HUES48 (cell line): ENCODE measurements at regions not wholly inside any gene's neighbourhood (a gene's known extent, or its start where the extent isn't known, plus 50 kb on each side); places are given as distances from the start of the nearest gene placed in this dataset.
"Not testable (repeated sequence)": the region's sequence is repeated elsewhere in the genome, so short reads cannot be mapped to it uniquely, and the experiment has no call there.

Experiments used
- H3K27ac ChIP-seq: one replicate; pipeline ENCODE4 v1.7.0; 2013; ENCODE audit warnings: low read depth, low read length, inconsistent platforms
- H3K27me3 ChIP-seq: 2 replicates; pipeline ENCODE4 v1.6.1; 2013; ENCODE audit warnings: mild to moderate bottlenecking, low read length; ENCODE audit not compliant: control insufficient read depth, insufficient read depth
- H3K36me3 ChIP-seq: 2 replicates; pipeline ENCODE4 v1.6.1; 2013; ENCODE audit warnings: low read length; ENCODE audit not compliant: control insufficient read depth, insufficient read depth
- H3K4me1 ChIP-seq: 2 replicates; pipeline ENCODE4 v1.6.1; 2013; ENCODE audit warnings: mild to moderate bottlenecking, low read length; ENCODE audit not compliant: control insufficient read depth, insufficient read depth
- H3K4me3 ChIP-seq: 2 replicates; pipeline ENCODE4 v1.5.1; 2013; ENCODE audit warnings: mild to moderate bottlenecking, low read depth, low read length
- H3K9ac ChIP-seq: 2 replicates; pipeline ENCODE4 v1.6.1; 2013; ENCODE audit warnings: mild to moderate bottlenecking, low read depth, low read length, moderate library complexity
- H3K9me3 ChIP-seq: 2 replicates; pipeline ENCODE4 v1.6.1; 2013; ENCODE audit warnings: low read length; ENCODE audit not compliant: control insufficient read depth, insufficient read depth

- H3K9ac ChIP-seq: no peak overlapping the region
- peaks cover 8% of the 10 kb centered on the region for H3K4me1 ChIP-seq
- H3K27ac ChIP-seq: no peak overlapping the region
- no peaks in the 10 kb centered on the region for H3K27me3 ChIP-seq
- H3K4me3 ChIP-seq: no peak overlapping the region
- H3K36me3 ChIP-seq: no peaks in the 10 kb centered on the region
- H3K9me3 ChIP-seq: no peaks in the 10 kb centered on the region
These were observed 132.7 kb upstream of the MEX3C start for GRCh38 chr18:51330148-51330547.

GRCh38 chr18:51330739-51331138 is 133.3 kb upstream of the MEX3C start:
- Histone ChIP-seq H3K4me1 (peaks cover 8% of the 10 kb centered on the region), H3K36me3 (no peaks in the 10 kb centered on the region)

GRCh38 chr18:51337406-51337805 is 139.9 kb upstream of the MEX3C start:
- H3K36me3 ChIP-seq: no peaks in the 10 kb centered on the region
- H3K4me1 ChIP-seq: no peaks in the 10 kb centered on the region
- H3K9me3 ChIP-seq: no peaks in the 10 kb centered on the region
- H3K4me3 ChIP-seq: no peak overlapping the region
- H3K27ac ChIP-seq: no peak overlapping the region
- H3K27me3 ChIP-seq: no peaks in the 10 kb centered on the region
- no peak overlapping the region for H3K9ac ChIP-seq

More at GRCh38 chr18:51330739-51331138, 133.3 kb upstream of the MEX3C start:
- H3K9me3 ChIP-seq: no peaks in the 10 kb centered on the region
- no peaks in the 10 kb centered on the region for H3K27me3 ChIP-seq
- H3K27ac ChIP-seq: no peak overlapping the region
- no peak overlapping the region for H3K9ac ChIP-seq
- no peak overlapping the region for H3K4me3 ChIP-seq

DNA sequence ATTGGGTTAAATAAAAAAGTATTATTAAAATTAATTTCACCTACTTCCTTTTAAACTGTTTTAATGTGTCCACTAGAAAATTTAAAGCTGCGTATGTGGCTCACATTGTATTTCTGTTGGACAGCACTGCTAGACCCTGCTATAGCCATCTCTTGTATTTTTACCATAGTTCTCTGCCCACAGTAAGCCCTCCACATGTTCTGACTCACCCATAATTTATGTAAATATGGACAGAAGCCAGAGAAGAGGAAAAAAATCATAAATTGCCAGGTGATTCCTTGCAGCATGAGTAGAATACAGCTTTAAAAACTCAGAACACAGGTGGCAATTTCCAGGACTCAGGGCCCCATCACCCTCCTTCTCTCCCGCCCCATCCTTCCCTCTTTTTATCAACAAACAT is 142.4 kb upstream of the MEX3C start:
- Histone ChIP-seq H3K4me1 (no peaks in the 10 kb centered on the region), H3K9ac (no peak overlapping the region), H3K4me3 (no peak overlapping the region), H3K27me3 (no peaks in the 10 kb centered on the region), H3K27ac (no peak overlapping the region), H3K36me3 (no peaks in the 10 kb centered on the region), H3K9me3 (no peaks in the 10 kb centered on the region)

DNA sequence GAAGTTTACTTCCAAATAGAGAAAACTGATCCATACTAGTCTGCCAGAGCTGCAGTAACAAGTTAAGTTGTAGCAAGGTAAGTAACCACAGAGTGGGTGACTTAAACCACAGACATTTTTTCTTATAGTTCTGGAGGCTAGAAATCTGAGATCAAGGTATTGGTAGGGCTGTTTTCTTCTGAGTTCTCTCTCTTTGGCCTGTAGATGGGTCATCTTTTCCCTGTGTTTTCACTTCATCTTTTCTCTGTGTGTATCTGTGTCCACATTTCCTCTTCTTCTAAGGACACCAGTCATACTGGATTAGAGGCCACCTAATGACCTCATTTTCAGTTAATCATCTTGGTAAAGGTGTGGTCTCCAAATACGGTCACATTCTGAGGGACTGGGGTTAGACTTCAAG is 142.9 kb upstream of the MEX3C start:
- Histone ChIP-seq H3K27me3 (no peaks in the 10 kb centered on the region), H3K36me3 (no peaks in the 10 kb centered on the region), H3K9ac (no peak overlapping the region), H3K9me3 (no peaks in the 10 kb centered on the region), H3K4me1 (no peaks in the 10 kb centered on the region), H3K4me3 (no peak overlapping the region), H3K27ac (no peak overlapping the region)

DNA sequence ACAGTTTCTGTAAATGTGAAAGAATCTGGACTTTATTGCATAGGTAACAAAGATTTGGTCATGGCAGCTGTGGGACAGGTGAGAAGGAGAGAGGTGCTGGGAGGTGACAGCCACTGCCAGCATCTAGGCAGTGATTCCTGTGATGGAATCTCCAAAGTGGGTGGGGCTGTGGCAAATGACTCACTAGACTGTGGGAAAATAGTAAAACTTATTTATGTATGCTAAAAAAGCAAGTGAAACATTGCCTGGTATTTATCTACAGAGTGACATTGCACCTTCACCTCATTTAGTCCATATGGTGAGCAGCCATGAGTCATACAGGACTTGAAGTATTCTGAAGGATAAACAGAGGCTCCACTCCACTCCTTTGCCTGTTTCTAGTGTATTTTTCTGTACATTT is 145.3 kb upstream of the MEX3C start:
- no peaks in the 10 kb centered on the region for H3K36me3 ChIP-seq
- no peak overlapping the region for H3K4me3 ChIP-seq
- H3K9ac ChIP-seq: no peak overlapping the region
- no peaks in the 10 kb centered on the region for H3K4me1 ChIP-seq
- H3K9me3 ChIP-seq: no peaks in the 10 kb centered on the region
- no peak overlapping the region for H3K27ac ChIP-seq
- no peaks in the 10 kb centered on the region for H3K27me3 ChIP-seq

GRCh38 chr18:51345848-51346391 is 148.4 kb upstream of the MEX3C start:
- Histone ChIP-seq H3K9ac (no peak overlapping the region), H3K27ac (no peak overlapping the region), H3K36me3 (no peaks in the 10 kb centered on the region), H3K4me1 (peaks cover 7% of the 10 kb centered on the region), H3K9me3 (no peaks in the 10 kb centered on the region), H3K27me3 (no peaks in the 10 kb centered on the region), H3K4me3 (no peak overlapping the region)

DNA sequence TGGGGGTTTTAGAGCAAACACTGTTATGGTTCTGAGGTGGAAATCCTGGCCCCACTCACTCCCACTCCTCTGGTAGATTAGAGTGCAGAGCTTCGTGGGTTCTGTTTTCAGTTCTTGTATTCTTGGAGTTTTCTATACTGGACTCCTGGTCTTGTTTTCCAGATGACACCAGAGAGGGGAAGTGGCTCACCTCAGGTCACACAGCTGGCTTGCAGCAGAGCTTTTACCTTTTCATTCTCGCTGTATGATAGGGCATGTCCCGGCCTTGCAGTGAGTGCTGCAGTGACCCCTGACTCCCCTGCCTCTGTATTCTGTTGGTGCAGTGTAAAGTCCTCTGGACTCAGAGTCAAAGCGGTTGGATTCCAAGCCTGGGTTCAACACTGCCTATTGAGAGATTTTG is 148.9 kb upstream of the MEX3C start:
- Histone ChIP-seq H3K27me3 (no peaks in the 10 kb centered on the region), H3K4me1 (peaks cover 7% of the 10 kb centered on the region), H3K4me3 (no peak overlapping the region), H3K36me3 (no peaks in the 10 kb centered on the region), H3K27ac (no peak overlapping the region), H3K9me3 (no peaks in the 10 kb centered on the region), H3K9ac (no peak overlapping the region)

DNA sequence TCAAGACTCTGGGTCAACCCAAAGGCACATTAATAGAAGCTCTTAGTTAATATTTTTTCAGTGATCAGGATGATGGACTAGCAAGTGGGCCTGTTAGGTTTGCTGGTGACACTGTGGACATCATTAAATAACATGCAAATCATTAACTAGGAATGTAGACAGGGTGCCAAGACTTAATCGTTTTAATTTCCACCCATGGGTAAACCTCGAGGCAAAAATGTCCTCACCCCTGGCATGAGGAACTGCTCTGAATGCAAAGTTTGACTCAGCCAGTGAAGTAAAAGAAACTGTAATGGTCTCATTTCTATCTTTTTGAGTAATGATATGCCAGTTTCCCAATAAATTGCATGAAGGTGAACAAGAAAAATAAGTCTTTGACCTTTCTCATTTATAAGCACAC is 152.6 kb upstream of the MEX3C start:
- Histone ChIP-seq H3K9me3 (no peaks in the 10 kb centered on the region), H3K27me3 (no peaks in the 10 kb centered on the region), H3K36me3 (no peaks in the 10 kb centered on the region), H3K4me1 (peaks cover 7% of the 10 kb centered on the region), H3K9ac (no peak overlapping the region), H3K4me3 (no peak overlapping the region), H3K27ac (no peak overlapping the region)

DNA sequence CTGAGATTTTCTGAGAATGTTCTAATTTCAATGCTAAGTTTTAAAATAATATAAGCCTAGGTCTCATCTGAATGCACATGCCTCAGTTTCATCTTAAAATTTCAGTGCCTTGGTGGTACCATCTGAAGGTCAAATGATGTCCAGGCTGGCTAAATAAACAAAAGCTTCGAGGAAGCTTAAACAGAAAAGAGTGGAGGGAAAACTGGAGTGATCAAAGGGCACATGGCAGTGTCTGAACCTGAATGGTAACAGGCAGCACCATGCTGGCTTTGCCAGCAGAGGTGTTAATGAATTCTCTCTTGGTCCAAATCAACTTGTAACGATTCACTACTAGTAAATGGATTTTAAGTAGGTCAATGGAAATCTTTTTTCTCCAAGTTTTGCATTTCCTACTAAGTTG is 158.4 kb upstream of the MEX3C start:
- Histone ChIP-seq H3K27ac (no peak overlapping the region), H3K36me3 (no peaks in the 10 kb centered on the region), H3K27me3 (no peaks in the 10 kb centered on the region), H3K9ac (no peak overlapping the region), H3K4me1 (no peaks in the 10 kb centered on the region), H3K9me3 (no peaks in the 10 kb centered on the region; the same call in 1 of the 2 replicates), H3K4me3 (no peak overlapping the region)

GRCh38 chr18:51360301-51360700 is 162.8 kb upstream of the MEX3C start:
- H3K4me3 ChIP-seq, H3K36me3 ChIP-seq, H3K9ac ChIP-seq, H3K4me1 ChIP-seq, H3K27me3 ChIP-seq, H3K27ac ChIP-seq, H3K9me3 ChIP-seq: not testable (repeated sequence)
